ENCODE measurements at regions not wholly inside any gene's neighbourhood (a gene's known extent, or its start where the extent isn't known, plus 50 kb on each side); places are given as distances from the start of the nearest gene placed in this dataset.

DNA sequence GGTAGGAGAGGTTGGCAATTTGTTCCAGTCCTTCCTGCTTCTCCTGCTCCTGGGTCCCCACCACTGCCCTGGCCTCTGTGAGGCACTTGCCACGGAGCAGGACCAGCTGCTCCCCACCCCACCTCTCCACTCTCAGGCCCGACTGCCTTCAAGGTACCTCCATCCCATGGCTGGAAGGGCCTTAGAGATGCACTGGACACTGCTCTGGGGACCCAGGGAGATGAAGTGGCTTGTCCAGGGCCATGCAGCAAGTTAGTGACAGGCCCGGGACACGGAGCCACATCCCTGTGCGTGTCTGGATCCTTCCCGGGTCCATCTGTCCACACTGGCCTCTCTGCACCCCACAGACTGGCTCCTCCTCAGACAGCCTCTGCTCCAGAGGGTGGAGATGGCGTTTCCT, 105.3 kb downstream of the CPZ start:
- H3K27me3 ChIP-seq (ENCODE audit: control insufficient read depth, insufficient read depth, low read length), result no peaks in the 10 kb centered on the region
- H3K4me1 ChIP-seq (ENCODE audit: control insufficient read depth, insufficient read depth, low read length), result no peaks in the 10 kb centered on the region
- no CpG with 5 or more reads among the region's 7 CpGs for WGBS (ENCODE audit: insufficient coverage, insufficient read length)
- H3K36me3 ChIP-seq (ENCODE audit: control insufficient read depth, insufficient read depth, low read length), result no peaks in the 10 kb centered on the region
- no peak overlapping the region for H3K4me3 ChIP-seq (ENCODE audit: low read length)
- H3K27ac ChIP-seq (ENCODE audit: low read length), result no peak overlapping the region
- DNase-seq (ENCODE audit: low read depth, low spot score), result no peak
- no peaks in the 10 kb centered on the region for H3K9me3 ChIP-seq (ENCODE audit: control insufficient read depth, insufficient read depth, low read length)

DNA sequence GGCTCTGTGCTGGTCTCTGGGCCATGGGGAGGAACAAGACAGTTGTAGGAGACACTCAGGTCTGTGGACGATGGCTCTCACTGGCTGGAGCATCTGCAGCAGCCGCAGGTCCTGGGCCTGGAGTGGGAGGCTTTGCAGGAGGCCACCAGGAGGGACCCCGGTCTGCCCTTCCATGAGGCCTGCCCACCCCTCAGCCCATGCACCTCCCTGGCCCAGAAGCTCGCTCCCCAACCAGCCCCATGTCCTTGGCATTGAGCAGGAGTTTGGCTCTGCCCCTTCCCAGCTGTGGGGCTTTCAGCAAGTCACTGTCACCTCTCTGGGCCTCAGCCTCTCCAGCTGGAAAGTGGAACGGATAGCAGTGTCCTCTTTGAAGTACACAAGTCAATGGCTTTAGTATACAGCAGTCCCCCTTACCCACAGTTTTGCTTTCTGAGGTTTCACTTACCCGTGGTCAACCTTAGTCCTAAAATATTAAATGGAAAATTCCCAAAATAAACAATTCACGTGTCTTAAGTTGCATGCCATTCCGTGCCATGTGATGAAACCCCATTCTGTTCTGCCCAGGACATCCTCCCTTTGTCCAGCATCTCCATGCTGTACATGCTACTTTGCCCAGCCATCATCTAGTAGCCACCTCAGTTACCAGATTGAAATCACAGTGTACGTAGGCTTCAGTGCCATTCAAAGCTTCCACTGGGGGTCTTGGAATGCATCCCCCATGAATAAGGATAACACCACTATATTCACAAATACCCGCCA, 104.0 kb downstream of the CPZ start:
- H3K36me3 ChIP-seq (ENCODE audit: control insufficient read depth, insufficient read depth, low read length), result no peaks in the 10 kb centered on the region
- no peaks in the 10 kb centered on the region for H3K27me3 ChIP-seq (ENCODE audit: control insufficient read depth, insufficient read depth, low read length)
- no peak overlapping the region for H3K27ac ChIP-seq (ENCODE audit: low read length)
- H3K4me1 ChIP-seq (ENCODE audit: control insufficient read depth, insufficient read depth, low read length), result no peaks in the 10 kb centered on the region
- DNase-seq (ENCODE audit: low read depth, low spot score), result no peak
- WGBS (ENCODE audit: insufficient coverage, insufficient read length), result no CpG with 5 or more reads among the region's 10 CpGs
- no peaks in the 10 kb centered on the region for H3K9me3 ChIP-seq (ENCODE audit: control insufficient read depth, insufficient read depth, low read length)
- H3K4me3 ChIP-seq (ENCODE audit: low read length), result no peak overlapping the region

DNA sequence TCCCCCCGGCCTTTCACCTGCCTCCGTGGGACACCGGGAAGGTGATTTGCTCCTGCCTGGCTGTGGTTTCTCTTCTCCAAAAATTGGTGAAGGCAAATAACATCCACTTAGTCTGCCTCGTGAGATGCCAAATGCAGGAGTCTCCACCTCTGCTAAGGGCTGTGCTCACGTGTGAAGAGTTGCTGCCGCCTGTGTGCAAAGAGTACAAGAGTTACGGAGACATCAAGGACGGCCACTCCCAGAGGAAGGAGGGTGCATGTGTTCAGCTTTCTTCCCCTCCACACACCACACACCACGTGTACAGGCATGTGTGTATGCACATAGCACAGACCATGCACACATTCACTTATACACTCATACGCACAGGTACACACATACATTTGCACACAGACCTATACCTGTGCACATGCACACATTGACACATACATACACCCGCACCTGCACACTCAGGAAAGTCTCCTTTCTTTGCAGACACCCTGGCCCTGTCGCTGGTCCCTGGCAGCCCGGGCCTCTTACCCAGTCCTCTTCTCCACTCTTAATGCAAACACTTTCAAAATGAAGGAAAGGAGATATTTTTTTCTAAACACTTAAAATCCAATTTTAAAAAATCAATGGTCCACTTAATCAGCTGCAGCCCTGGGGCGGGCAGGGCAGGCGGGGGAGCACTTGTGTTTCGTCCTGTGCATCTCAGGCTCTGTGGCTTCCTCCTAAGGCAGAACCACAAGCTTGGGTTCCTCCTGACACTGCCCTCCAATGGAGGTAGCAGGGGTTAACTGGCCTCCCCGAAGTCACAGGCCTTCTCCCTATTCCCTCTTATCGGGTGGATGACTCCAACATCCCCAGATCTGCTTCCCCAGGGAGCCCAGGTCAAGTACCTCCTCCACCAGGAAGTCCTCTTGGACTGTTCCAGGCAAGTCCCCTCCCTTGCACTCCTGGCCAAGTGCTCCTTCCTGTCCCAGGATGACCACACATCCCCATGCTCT, 103.0 kb downstream of the CPZ start:
- Histone ChIP-seq H3K27me3 (ENCODE audit: control insufficient read depth, insufficient read depth, low read length) (no peaks in the 10 kb centered on the region), H3K4me1 (ENCODE audit: control insufficient read depth, insufficient read depth, low read length) (no peaks in the 10 kb centered on the region), H3K27ac (ENCODE audit: low read length) (no peak overlapping the region), H3K4me3 (ENCODE audit: low read length) (no peak overlapping the region), H3K9me3 (ENCODE audit: control insufficient read depth, insufficient read depth, low read length) (no peaks in the 10 kb centered on the region), H3K36me3 (ENCODE audit: control insufficient read depth, insufficient read depth, low read length) (no peaks in the 10 kb centered on the region)
- DNase-seq (ENCODE audit: low read depth, low spot score), result no peak
- no CpG with 5 or more reads among the region's 18 CpGs for WGBS (ENCODE audit: insufficient coverage, insufficient read length)

- Histone ChIP-seq H3K36me3 (ENCODE audit: control insufficient read depth, insufficient read depth, low read length) (no peaks in the 10 kb centered on the region), H3K9me3 (ENCODE audit: control insufficient read depth, insufficient read depth, low read length) (no peaks in the 10 kb centered on the region), H3K4me1 (ENCODE audit: control insufficient read depth, insufficient read depth, low read length) (no peaks in the 10 kb centered on the region), H3K4me3 (ENCODE audit: low read length) (no peak overlapping the region), H3K27ac (ENCODE audit: low read length) (no peak overlapping the region), H3K27me3 (ENCODE audit: control insufficient read depth, insufficient read depth, low read length) (no peaks in the 10 kb centered on the region)
- no peak for DNase-seq (ENCODE audit: low read depth, low spot score)
- WGBS (ENCODE audit: insufficient coverage, insufficient read length), result no CpG with 5 or more reads among the region's 10 CpGs
These were observed 102.1 kb downstream of the CPZ start for GRCh38 chr4:8694651-8695151.

DNA sequence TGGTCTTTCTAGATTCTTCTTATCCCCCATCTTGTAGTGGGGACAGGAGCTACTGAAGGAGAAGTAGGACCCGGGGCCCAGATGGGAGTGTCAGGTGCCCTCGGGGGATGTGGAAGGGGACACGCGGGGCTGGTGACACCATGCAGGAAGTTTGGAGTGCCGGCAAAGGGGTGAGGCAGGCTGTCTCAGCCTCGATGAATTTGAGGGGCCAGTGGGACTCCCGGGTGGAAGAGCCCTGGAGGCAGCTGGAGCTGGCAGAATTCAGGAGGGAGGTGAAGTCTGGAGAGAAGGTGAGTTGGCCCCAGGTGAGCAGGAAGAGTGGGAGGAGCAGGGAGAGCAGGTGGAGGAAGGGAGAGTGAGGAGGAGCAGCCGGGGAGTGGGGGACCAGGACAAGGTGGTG, 101.7 kb downstream of the CPZ start:
- no peak overlapping the region for H3K4me3 ChIP-seq (ENCODE audit: low read length)
- H3K9me3 ChIP-seq (ENCODE audit: control insufficient read depth, insufficient read depth, low read length), result no peaks in the 10 kb centered on the region
- no peak overlapping the region for H3K27ac ChIP-seq (ENCODE audit: low read length)
- WGBS (ENCODE audit: insufficient coverage, insufficient read length), result no CpG with 5 or more reads among the region's 8 CpGs
- no peak for DNase-seq (ENCODE audit: low read depth, low spot score)
- H3K36me3 ChIP-seq (ENCODE audit: control insufficient read depth, insufficient read depth, low read length), result no peaks in the 10 kb centered on the region
- no peaks in the 10 kb centered on the region for H3K27me3 ChIP-seq (ENCODE audit: control insufficient read depth, insufficient read depth, low read length)
- H3K4me1 ChIP-seq (ENCODE audit: control insufficient read depth, insufficient read depth, low read length), result no peaks in the 10 kb centered on the region

- Histone ChIP-seq H3K4me3 (ENCODE audit: low read length) (no peak overlapping the region), H3K4me1 (ENCODE audit: control insufficient read depth, insufficient read depth, low read length) (peaks cover 2% of the 10 kb centered on the region; the same call in 1 of the 2 replicates), H3K27ac (ENCODE audit: low read length) (no peak overlapping the region), H3K9me3 (ENCODE audit: control insufficient read depth, insufficient read depth, low read length) (no peaks in the 10 kb centered on the region), H3K36me3 (ENCODE audit: control insufficient read depth, insufficient read depth, low read length) (no peaks in the 10 kb centered on the region), H3K27me3 (ENCODE audit: control insufficient read depth, insufficient read depth, low read length) (no peaks in the 10 kb centered on the region; the same call in 1 of the 2 replicates)
- no peak for DNase-seq (ENCODE audit: low read depth, low spot score)
- no CpG with 5 or more reads among the region's 27 CpGs for WGBS (ENCODE audit: insufficient coverage, insufficient read length)
These were observed 98.7 kb downstream of the CPZ start for GRCh38 chr4:8691151-8691775.

DNA sequence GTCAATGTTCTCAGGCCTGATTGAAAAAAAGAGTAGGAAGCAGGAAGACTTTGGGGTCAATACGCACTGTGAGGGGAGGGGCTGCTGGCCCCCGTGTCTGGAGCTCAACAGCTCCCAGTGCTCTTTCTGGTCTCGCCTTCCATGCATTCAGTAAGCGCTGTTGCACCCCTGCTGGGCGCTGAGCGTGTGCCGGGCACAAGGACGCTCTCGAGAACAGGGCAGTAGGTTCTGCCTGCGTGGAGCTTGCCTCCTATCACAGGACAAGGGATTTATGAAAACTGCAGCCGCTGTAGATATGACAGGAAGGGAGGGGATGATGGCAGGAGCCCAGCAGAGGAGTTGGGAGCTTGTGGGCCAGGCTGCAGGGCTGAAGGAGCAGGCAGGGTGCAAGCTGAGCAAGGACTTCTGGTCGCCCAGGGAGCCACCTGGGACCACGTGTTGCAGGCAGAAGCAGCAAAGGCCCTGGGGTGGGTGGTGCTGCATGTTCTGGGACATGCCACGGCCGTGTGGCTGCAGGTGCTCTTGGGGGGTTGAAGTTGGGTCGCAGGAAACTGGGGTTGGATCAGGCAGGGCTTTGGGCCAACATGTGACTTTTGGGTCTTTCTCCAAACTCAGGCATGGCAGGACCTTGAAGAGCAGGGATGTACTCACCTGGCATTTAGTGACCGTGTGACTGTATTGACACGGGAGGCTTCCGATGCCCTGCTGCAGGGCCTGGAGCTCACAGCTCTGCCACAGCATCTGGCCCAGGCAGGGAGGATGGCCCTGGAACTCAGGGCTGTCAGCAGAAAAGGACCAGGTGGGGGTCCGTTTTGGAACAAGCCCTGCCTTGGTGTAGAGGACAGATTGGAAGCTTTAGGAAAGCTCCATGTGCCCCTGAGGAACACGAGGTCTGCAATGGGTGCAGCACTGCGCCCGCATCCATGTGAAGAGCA, 97.9 kb downstream of the CPZ start:
- Histone ChIP-seq H3K4me1 (ENCODE audit: control insufficient read depth, insufficient read depth, low read length) (peaks cover 2% of the 10 kb centered on the region; the same call in 1 of the 2 replicates), H3K27me3 (ENCODE audit: control insufficient read depth, insufficient read depth, low read length) (no peaks in the 10 kb centered on the region; the same call in 1 of the 2 replicates), H3K36me3 (ENCODE audit: control insufficient read depth, insufficient read depth, low read length) (no peaks in the 10 kb centered on the region), H3K4me3 (ENCODE audit: low read length) (no peak overlapping the region), H3K27ac (ENCODE audit: low read length) (no peak overlapping the region), H3K9me3 (ENCODE audit: control insufficient read depth, insufficient read depth, low read length) (no peaks in the 10 kb centered on the region)
- WGBS (ENCODE audit: insufficient coverage, insufficient read length), result no CpG with 5 or more reads among the region's 23 CpGs
- DNase-seq (ENCODE audit: low read depth, low spot score), result no peak

DNA sequence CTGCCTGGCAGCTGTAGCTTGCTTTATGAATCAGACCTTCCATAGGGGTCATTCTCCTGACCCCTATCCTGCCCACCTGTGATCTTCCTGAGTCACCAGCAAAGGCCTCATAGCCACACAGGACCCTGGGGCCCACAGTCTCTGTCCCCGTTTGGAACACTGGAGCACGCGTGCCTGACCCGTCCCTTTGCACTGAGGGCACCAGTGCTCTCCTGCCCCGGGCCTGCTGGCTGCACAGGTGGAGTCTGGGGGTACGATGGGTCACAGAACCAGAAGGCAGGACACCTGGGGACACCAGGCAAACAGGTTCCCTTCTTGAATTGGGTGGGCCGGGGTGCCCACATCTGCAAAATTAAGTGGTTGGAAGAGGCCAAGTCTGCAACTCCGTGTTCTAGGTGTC, 97.2 kb downstream of the CPZ start:
- WGBS (ENCODE audit: insufficient coverage, insufficient read length), result no CpG with 5 or more reads among the region's 8 CpGs
- H3K36me3 ChIP-seq (ENCODE audit: control insufficient read depth, insufficient read depth, low read length), result no peaks in the 10 kb centered on the region
- peaks cover 2% of the 10 kb centered on the region; the same call in 1 of the 2 replicates for H3K4me1 ChIP-seq (ENCODE audit: control insufficient read depth, insufficient read depth, low read length)
- DNase-seq (ENCODE audit: low read depth, low spot score), result no peak
- H3K4me3 ChIP-seq (ENCODE audit: low read length), result no peak overlapping the region
- H3K9me3 ChIP-seq (ENCODE audit: control insufficient read depth, insufficient read depth, low read length), result no peaks in the 10 kb centered on the region
- H3K27me3 ChIP-seq (ENCODE audit: control insufficient read depth, insufficient read depth, low read length), result no peaks in the 10 kb centered on the region; the same call in 1 of the 2 replicates
- H3K27ac ChIP-seq (ENCODE audit: low read length), result no peak overlapping the region

GRCh38 chr4:8688908-8689445, 96.4 kb downstream of the CPZ start:
- DNase-seq (ENCODE audit: low read depth, low spot score), result no peak
- peaks cover 2% of the 10 kb centered on the region; the same call in 1 of the 2 replicates for H3K4me1 ChIP-seq (ENCODE audit: control insufficient read depth, insufficient read depth, low read length)
- no peaks in the 10 kb centered on the region for H3K9me3 ChIP-seq (ENCODE audit: control insufficient read depth, insufficient read depth, low read length)
- H3K27ac ChIP-seq (ENCODE audit: low read length), result no peak overlapping the region
- H3K36me3 ChIP-seq (ENCODE audit: control insufficient read depth, insufficient read depth, low read length), result no peaks in the 10 kb centered on the region
- no peak overlapping the region for H3K4me3 ChIP-seq (ENCODE audit: low read length)
- no CpG with 5 or more reads among the region's 19 CpGs for WGBS (ENCODE audit: insufficient coverage, insufficient read length)
- no peaks in the 10 kb centered on the region; the same call in 1 of the 2 replicates for H3K27me3 ChIP-seq (ENCODE audit: control insufficient read depth, insufficient read depth, low read length)
